ENCODE measurements at regions not wholly inside any gene's neighbourhood (a gene's known extent, or its start where the extent isn't known, plus 50 kb on each side); places are given as distances from the start of the nearest gene placed in this dataset.

DNA sequence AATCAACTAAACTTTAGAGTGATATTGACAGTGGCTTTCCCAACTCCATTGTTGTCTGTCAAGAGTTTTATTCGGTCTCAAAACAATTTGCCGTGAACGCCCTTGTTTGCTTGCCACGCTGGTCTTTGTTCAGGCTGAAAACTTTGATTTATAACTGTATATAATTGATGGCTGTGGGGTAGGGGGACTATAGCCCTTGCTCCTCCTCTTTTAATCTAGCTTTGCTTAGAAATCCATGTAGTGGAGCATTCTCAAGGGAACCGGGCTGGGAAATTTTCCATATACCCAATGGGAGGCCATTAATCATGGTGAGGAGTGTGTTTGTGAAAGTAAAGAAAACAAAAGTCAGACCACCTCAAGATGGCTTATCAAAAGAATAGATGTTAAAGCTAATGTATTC, 339.8 kb upstream of the RARB start:
- peaks cover 4% of the 10 kb centered on the region; the same call in 1 of the 2 replicates for H3K9me2 ChIP-seq (ENCODE audit: insufficient read depth)
- intact Hi-C loops (cut with micrococcal nuclease; ENCODE audit: unreplicated experiment) = no loop called here
- no peaks in the 10 kb centered on the region for H4K20me1 ChIP-seq (ENCODE audit: insufficient read depth)
- no peaks in the 10 kb centered on the region for H3K4me1 ChIP-seq (replicated peaks; ENCODE audit: insufficient read depth)
- H3K36me3 ChIP-seq (ENCODE audit: low read depth) = no peaks in the 10 kb centered on the region
- ChIA-PET POLR2A (ENCODE audit: unreplicated experiment) (no interaction called here), CTCF (no interaction called here)
- H3F3A ChIP-seq (ENCODE audit: insufficient read depth, low read depth) = no peaks in the 10 kb centered on the region
- no peaks in the 10 kb centered on the region for H3K79me2 ChIP-seq (ENCODE audit: low read depth)
- H3K9me3 ChIP-seq (ENCODE audit: insufficient read depth, low read depth) = no peaks in the 10 kb centered on the region
- DNase-seq = no peak
- no peaks in the 10 kb centered on the region for H3K27me3 ChIP-seq (ENCODE audit: insufficient read depth, low read depth)
- no TSS peak for BruUV-seq (replicated peaks)
- TF ChIP-seq, protein P1, sequence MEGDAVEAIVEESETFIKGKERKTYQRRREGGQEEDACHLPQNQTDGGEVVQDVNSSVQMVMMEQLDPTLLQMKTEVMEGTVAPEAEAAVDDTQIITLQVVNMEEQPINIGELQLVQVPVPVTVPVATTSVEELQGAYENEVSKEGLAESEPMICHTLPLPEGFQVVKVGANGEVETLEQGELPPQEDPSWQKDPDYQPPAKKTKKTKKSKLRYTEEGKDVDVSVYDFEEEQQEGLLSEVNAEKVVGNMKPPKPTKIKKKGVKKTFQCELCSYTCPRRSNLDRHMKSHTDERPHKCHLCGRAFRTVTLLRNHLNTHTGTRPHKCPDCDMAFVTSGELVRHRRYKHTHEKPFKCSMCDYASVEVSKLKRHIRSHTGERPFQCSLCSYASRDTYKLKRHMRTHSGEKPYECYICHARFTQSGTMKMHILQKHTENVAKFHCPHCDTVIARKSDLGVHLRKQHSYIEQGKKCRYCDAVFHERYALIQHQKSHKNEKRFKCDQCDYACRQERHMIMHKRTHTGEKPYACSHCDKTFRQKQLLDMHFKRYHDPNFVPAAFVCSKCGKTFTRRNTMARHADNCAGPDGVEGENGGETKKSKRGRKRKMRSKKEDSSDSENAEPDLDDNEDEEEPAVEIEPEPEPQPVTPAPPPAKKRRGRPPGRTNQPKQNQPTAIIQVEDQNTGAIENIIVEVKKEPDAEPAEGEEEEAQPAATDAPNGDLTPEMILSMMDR (conservative IDR thresholded peaks at IDR 0.05) = no peak
- TF ChIP-seq EZH2 (IDR thresholded peaks at IDR 0.05; ENCODE audit: low read depth) = no peak
- H3K27ac ChIP-seq = no peak overlapping the region
- no peak overlapping the region for H3K4me2 ChIP-seq
- H3K4me3 ChIP-seq = no peak overlapping the region
- H2AFZ ChIP-seq = no peak overlapping the region

DNA sequence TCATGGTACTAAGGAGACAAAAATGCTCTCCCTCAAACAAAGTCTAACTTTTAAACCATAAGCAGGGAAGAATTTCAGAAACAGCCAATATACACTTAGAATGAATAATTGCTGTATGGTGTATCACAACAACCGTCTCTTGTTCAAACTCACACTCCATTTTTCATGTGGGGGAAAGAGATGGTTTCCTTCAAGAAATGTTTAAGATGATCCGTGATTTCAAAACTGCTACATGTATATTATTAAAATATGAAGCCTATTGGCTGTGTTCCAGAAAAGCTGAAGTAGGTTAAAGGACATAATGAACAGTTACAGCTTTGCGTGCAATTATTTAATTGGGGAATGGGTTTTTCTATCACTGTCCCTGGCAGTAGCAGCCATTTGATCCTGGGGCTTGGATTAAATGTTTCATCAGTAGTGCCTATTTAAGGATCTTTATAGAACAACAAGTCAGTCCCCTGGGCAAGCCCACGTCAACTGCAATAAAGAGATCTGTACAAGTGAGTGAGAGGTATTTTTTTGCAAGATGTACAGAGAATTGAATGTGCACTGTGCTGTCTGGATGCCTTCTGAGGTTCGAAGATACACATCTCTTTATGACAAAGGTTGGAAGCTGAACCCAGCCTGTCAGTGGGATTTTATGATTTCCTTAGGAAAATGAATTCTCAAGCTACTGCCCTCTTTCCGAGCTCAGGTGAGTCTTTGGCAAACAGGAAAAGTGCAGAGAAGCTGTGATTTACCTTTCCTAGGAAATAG, 337.2 kb upstream of the RARB start:
- intact Hi-C loops (cut with micrococcal nuclease; ENCODE audit: unreplicated experiment) = no loop called here
- Histone ChIP-seq H3K27me3 (ENCODE audit: insufficient read depth, low read depth) (no peaks in the 10 kb centered on the region), H3K4me1 (replicated peaks; ENCODE audit: insufficient read depth) (no peaks in the 10 kb centered on the region), H3K4me2 (no peak overlapping the region), H2AFZ (no peak overlapping the region), H3K9me2 (ENCODE audit: insufficient read depth) (peaks cover 4% of the 10 kb centered on the region; the same call in 1 of the 2 replicates), H3K79me2 (ENCODE audit: low read depth) (no peaks in the 10 kb centered on the region), H3K9me3 (ENCODE audit: insufficient read depth, low read depth) (no peaks in the 10 kb centered on the region), H3K27ac (no peak overlapping the region), H3K4me3 (no peak overlapping the region), H3K36me3 (ENCODE audit: low read depth) (no peaks in the 10 kb centered on the region), H3F3A (ENCODE audit: insufficient read depth, low read depth) (no peaks in the 10 kb centered on the region), H4K20me1 (ENCODE audit: insufficient read depth) (no peaks in the 10 kb centered on the region)
- TF ChIP-seq, protein P1 (conservative IDR thresholded peaks at IDR 0.05) = no peak
- TF ChIP-seq EZH2 (IDR thresholded peaks at IDR 0.05; ENCODE audit: low read depth) = no peak
- BruUV-seq (replicated peaks) = no TSS peak
- CTCF ChIA-PET = no interaction called here
- POLR2A ChIA-PET (ENCODE audit: unreplicated experiment) = no interaction called here
- DNase-seq = no peak

DNA sequence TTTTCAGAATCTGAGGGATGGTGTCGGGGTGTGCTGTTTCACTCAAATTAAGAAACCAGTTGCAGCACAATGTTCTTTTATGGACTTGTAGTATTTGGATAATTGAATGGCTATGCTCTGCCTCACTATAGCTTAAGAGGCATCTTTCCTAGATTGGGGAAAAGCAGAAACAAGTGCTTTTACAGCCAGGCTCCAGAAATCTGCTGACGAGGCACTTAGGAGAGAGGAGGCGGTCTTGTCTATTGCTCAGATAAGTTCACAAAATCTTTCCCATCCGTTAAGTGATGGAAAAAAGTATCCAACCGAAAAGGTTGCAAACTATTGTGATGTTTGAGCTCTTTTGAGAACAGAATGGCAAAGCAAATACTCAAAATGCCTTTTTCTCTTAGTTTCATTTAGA, 336.1 kb upstream of the RARB start:
- Histone ChIP-seq H2AFZ (no peak overlapping the region), H3K36me3 (ENCODE audit: low read depth) (no peaks in the 10 kb centered on the region), H3K4me1 (replicated peaks; ENCODE audit: insufficient read depth) (no peaks in the 10 kb centered on the region), H3K9me3 (ENCODE audit: insufficient read depth, low read depth) (no peaks in the 10 kb centered on the region), H3K4me3 (no peak overlapping the region), H3K4me2 (no peak overlapping the region), H3K27ac (no peak overlapping the region), H3K9me2 (ENCODE audit: insufficient read depth) (no peaks in the 10 kb centered on the region), H3K79me2 (ENCODE audit: low read depth) (no peaks in the 10 kb centered on the region), H3K27me3 (ENCODE audit: insufficient read depth, low read depth) (no peaks in the 10 kb centered on the region), H3F3A (ENCODE audit: insufficient read depth, low read depth) (no peaks in the 10 kb centered on the region), H4K20me1 (ENCODE audit: insufficient read depth) (no peaks in the 10 kb centered on the region)
- TF ChIP-seq, protein P1 (conservative IDR thresholded peaks at IDR 0.05) = no peak
- TF ChIP-seq EZH2 (IDR thresholded peaks at IDR 0.05; ENCODE audit: low read depth) = no peak
- DNase-seq = no peak
- no TSS peak for BruUV-seq (replicated peaks)
- ChIA-PET POLR2A (ENCODE audit: unreplicated experiment) (no interaction called here), CTCF (no interaction called here)
- intact Hi-C loops (cut with micrococcal nuclease; ENCODE audit: unreplicated experiment) = no loop called here

Data from PC-9 (cell line).